Fibroblast of mammary gland (primary cell): ENCODE measurements at regions not wholly inside any gene's neighbourhood (a gene's known extent, or its start where the extent isn't known, plus 50 kb on each side); places are given as distances from the start of the nearest gene placed in this dataset.
"Not testable (repeated sequence)": the region's sequence is repeated elsewhere in the genome, so short reads cannot be mapped to it uniquely, and the experiment has no call there.

Source experiments
- DNase-seq: peaks from one replicate; pipeline ENCODE4 v3.0.0-alpha.2; 2010; ENCODE audit warnings: low read depth
- H3K4me3 ChIP-seq: 2 replicates; pipeline ENCODE4 v1.5.1; 2011; ENCODE audit warnings: low read depth, mild to moderate bottlenecking, low read length, moderate library complexity; ENCODE audit not compliant: control insufficient read depth
- CTCF ChIP-seq: conservative IDR thresholded peaks from 2 replicates; pipeline ENCODE4 v1.5.1; 2011; ENCODE audit warnings: low read depth, low read length, inconsistent platforms; ENCODE audit not compliant: control insufficient read depth, insufficient read depth

GRCh38 chr9:90175257-90175656 is 467.4 kb downstream of the DIRAS2 start:
- no peak overlapping the region for H3K4me3 ChIP-seq
- no peak for TF ChIP-seq CTCF
- DNase-seq, result no peak

- no peak overlapping the region for H3K4me3 ChIP-seq
- DNase-seq, result no peak
- no peak for TF ChIP-seq CTCF
Observed at GRCh38 chr9:90175865-90176264, 466.8 kb downstream of the DIRAS2 start.

GRCh38 chr9:90176901-90177300 is 465.7 kb downstream of the DIRAS2 start:
- no peak overlapping the region for H3K4me3 ChIP-seq
- no peak for TF ChIP-seq CTCF
- no peak for DNase-seq

- TF ChIP-seq CTCF, result no peak
- H3K4me3 ChIP-seq, result no peak overlapping the region
Observed at GRCh38 chr9:90180381-90180780, 462.2 kb downstream of the DIRAS2 start.

GRCh38 chr9:90188656-90189055 is 454.0 kb downstream of the DIRAS2 start:
- no peak for TF ChIP-seq CTCF
- no peak overlapping the region for H3K4me3 ChIP-seq

More at GRCh38 chr9:90180381-90180780, 462.2 kb downstream of the DIRAS2 start:
- no peak for DNase-seq

GRCh38 chr9:90189306-90189705 is 453.3 kb downstream of the DIRAS2 start:
- no peak overlapping the region for H3K4me3 ChIP-seq
- no peak for TF ChIP-seq CTCF

More at GRCh38 chr9:90188656-90189055, 454.0 kb downstream of the DIRAS2 start:
- DNase-seq, result no peak

GRCh38 chr9:90192465-90192864 is 450.2 kb downstream of the DIRAS2 start:
- not testable (repeated sequence) for H3K4me3 ChIP-seq, DNase-seq

More at GRCh38 chr9:90189306-90189705, 453.3 kb downstream of the DIRAS2 start:
- no peak for DNase-seq
